HG02943 (cell line): ENCODE measurements at regions not wholly inside any gene's neighbourhood (a gene's known extent, or its start where the extent isn't known, plus 50 kb on each side); places are given as distances from the start of the nearest gene placed in this dataset.
"Not testable (repeated sequence)": the region's sequence is repeated elsewhere in the genome, so short reads cannot be mapped to it uniquely, and the experiment has no call there.

Experiments used
- ATAC-seq: cut with Tn5 transposase; IDR thresholded peaks from one replicate; pipeline ENCODE4 v1.9.1; 2021; ENCODE audit warnings: mild to moderate bottlenecking, low read depth, moderate library complexity; ENCODE audit not compliant: unreplicated experiment

DNA sequence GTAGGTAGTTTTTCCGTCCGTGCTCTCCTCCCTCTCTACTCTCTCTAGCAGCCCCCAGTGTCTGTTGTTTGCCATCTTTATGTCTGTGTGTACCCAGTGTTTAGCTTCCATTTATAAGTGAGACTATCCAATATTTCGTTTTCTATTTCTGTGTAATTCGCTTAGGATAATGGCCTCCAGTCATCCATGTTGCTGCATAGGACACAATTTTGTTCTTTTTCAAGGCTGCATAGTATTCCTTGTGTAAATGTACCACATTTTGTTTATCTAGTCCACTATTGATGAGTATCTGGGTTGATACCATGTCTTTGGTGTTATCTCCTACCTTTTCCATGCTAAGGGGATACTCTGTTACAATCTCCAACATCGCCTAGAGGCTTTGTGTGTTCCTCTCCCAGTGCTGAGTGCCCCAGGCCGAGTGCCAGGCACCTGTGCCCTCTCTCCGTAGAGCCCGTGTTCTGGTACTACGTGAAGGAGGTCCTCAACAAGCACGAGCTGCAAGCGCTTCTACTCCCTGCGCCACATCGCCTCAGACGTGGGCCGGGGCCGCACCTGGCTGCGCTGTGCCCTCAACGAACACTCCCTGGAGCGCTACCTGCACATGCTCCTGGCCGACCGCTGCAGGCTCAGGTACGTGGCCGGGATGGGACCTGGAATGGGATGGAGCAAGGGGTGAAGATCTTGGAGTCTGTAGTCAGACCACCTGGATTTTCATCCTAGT lies 51.0 kb downstream of the NPIPB11 start:
- ATAC-seq = not testable (repeated sequence)

DNA sequence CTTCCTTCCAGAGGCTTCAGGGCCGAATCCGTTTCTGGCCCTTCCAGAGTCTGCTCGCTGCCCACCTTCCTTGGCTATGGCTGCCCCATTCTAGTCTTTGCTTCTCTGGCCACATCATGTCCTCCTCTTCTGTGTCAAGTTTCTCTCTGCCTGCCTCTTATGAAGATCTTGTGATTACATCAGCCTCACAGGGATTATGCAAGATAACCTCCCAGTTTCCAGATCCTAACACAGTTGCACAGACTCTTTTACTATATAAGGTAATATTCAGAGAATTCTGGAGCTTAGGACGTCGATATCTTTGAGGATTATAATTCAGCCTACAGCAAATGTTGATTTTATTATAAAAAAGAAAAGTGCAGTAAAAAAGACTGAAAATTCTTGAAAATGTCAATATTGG lies 52.1 kb downstream of the NPIPB11 start:
- ATAC-seq = not testable (repeated sequence)

DNA sequence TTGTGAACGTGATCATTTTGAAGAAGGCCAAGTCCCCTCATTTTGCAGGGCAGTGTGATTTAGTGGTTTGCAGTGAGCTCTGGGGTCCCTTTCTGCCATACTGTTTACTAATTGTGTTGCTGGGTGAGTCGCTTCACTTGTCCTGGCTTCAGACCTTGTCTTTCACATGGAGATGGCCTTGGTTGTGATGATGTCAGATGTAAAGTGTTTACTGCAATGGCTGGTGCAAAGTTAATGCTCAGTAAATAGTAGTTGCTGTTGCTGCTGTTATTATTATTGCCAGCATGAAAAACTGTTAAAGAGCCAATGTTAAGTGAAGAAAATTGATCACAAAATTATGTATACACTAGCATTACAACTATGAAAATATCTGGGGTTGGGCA lies 53.9 kb downstream of the NPIPB11 start:
- not testable (repeated sequence) for ATAC-seq

DNA sequence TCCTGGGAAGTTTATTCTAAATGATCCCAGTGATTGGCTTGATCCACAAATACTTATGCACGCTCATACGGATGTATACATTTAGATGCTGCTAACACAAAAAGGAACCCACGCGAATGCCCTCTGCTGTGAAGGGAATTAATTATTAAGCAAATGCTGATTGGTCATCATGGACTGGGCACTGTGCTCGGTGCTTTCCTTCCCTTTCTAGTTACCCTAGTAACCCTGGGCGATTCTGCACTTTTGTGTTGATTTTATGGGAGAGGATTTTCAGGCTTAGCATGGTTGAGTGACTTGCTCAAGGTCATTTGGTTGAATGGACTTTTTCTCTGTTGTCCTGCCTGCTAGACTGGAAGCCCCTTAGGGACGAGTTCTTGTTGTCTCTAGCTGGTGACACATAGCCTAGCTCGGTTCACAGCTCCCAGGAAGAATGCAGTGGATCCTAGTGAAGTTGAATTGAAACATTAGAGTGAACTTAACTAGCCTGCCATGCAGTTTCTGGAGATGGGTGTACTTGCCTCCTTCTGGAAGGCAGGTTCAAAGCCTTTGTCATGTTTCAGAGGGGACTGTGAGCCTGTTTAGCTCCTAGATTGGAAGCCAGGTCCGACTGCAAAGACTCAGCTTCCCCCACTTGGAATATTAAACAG lies 54.4 kb downstream of the NPIPB11 start:
- not testable (repeated sequence) for ATAC-seq

DNA sequence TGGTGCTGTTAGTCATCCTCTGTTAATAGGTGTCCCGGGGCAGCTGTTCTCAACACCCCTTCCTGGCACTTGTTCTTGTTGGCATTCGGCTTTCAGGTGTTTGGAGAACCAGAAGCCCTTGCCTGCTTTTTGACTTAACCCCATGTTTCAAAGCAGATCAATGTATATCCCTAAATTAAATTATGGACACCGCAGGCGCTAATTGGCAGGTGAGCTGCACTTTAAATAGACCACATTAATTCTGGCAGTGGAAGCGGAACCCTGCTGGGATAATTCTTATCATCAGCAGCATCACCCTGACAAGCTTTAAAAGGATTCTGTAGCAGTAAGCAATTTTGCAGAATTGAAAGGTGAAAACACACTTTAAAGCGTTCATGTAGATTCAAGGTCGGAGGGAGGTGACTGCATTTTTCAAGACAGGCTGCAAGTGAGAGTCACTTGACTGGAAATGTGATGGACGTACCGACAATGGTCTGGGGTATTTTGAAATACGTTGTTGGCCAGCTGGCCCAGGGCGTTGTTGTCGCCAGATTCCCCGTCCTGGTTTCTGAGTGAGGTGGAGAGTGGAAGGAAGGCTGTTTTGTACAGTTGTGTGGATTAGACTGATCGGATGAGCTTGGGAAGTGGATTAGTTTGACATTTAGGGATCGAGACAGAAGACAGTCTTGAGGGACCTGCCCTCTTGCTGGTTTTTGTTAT lies 55.1 kb downstream of the NPIPB11 start:
- ATAC-seq = not testable (repeated sequence)

DNA sequence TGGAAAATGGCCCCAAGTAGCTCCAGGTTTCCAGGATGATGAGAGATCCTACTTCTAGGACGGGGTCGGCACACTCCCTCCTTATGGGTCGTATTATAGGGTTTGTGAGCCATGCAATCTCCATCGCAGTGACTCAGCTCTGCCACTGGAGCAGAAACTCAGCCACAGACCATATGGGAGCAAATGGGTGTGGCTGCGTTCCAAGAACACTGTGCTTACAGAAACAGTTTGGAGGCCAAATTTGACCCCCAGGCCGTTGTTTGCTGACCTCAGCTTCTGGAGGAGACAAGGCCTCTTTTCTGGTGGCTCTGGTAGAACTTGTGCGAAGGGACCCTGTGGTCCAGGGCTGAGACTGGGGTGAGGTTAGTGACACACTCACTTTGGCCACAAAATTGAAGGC lies 56.5 kb downstream of the NPIPB11 start:
- ATAC-seq = not testable (repeated sequence)

DNA sequence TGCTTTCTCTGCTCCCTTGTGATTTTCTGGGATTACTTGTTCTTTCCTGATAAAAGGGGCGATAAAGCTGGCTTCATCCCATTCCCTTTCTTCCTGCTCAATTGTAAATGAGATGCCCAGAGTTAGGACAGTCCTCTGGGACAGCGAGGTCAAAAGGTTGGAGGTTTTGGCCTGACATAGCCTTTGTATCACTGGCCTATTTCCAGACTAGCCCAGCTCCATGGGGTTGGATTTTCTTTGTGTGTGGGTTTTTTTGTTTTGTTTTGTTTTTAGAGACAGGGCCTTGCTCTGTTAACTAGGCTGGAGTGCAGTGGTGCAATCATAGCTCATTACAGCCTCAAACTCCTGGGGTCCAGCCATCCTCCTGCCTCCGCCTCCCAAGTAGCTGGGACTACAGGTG lies 57.8 kb downstream of the NPIPB11 start:
- ATAC-seq = not testable (repeated sequence)

DNA sequence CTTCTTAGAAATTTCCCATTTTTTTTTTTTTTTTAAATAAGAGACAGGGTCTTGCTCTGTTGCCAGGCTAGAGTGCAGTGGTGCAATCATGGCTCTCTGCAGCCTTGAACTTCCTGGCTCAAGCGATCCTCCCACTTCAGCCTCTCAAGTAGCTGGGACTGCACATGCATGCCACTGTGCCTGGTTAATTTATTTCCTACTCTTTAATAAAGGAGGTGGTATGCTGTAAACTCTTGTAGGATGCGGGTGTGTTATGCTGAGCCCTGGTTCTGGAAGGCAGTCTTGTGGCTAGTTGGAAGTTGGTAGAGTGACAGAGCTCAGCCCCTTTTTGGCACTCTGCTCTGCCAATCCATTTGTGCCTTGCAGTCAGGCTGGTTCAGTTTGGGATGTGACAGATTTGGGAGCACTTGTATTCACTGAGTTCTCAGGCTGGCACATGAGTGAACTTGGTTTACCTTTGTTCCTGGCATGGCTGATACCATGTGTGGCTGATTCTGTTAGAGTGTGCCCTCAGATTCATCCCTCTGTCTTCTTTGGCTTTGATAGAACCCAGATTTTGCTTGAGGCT lies 58.3 kb downstream of the NPIPB11 start:
- ATAC-seq = not testable (repeated sequence)

DNA sequence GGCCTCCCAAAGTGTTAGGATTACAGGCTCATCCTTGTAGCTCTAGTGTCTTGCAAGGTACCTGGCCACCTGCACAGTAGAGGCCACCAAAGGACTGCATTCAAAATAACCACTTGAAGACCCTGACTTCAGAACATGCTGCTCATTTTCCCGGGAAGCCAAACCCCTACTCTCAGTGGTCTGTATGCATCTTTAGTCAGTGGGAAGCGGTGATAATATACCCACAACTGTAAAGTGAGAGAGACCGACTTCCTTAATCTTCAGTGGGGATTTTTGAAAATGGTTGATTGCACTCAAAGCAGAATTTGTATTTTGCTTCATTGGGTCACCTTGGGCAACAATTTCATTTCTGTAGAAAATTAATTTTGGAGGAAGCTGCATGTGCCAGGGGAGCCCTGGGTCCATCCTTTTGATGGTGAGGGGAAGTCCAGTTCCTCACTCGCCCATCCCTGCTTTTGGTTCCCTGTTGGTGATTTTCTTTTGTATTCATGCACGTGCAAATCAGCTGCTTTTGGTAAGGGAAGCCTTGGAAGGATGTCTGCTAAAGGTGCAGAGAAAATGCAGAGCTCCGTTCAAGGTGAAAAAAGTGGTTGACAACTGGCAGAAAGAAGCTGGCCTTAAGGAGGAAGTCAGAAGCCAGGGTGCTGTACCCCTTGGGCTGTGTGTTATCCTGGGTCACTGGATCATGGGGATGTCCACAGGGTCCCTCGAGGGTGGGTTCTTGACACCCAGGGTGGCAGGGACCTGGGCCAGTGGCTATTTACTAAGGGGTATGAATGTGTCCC lies 59.5 kb downstream of the NPIPB11 start:
- not testable (repeated sequence) for ATAC-seq

DNA sequence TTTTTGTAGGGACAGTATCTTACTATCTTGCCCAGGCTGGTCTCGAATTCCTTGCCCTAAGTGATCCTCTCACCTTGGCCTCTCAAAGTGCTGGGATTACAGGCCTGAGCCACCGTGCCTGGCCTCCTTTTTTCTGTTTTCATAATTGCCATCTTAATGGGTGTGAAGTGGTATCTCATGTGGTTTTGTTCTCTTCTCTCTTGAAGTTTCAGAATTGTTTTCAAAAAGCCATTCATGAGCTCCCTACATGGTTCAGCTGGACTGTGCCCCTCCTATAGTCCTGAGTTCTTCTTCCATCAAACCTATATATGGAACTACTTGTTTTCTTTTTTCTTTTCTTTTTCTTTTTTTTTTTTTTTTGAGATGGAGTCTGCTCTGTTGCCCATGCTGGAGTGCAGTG lies 60.3 kb downstream of the NPIPB11 start:
- ATAC-seq = not testable (repeated sequence)

DNA sequence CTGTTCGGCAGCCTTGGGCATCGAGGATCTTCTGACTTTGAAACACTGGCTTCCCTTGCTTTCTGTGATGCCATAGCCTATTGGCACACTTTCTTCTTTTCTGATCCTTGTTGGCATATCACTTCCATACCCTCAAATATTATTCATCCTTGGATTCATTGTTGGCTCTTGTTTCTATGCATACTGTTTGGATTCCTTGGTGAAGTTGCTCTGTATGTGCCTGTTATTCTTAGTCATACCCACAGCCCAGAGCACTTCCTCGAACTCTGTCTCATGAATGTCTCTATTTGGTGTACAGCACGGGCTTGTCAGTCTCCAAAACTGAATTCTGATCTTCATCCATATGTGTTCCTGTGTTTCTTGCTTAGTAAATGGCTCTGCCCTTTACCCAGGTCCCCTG lies 63.6 kb downstream of the NPIPB11 start:
- not testable (repeated sequence) for ATAC-seq

DNA sequence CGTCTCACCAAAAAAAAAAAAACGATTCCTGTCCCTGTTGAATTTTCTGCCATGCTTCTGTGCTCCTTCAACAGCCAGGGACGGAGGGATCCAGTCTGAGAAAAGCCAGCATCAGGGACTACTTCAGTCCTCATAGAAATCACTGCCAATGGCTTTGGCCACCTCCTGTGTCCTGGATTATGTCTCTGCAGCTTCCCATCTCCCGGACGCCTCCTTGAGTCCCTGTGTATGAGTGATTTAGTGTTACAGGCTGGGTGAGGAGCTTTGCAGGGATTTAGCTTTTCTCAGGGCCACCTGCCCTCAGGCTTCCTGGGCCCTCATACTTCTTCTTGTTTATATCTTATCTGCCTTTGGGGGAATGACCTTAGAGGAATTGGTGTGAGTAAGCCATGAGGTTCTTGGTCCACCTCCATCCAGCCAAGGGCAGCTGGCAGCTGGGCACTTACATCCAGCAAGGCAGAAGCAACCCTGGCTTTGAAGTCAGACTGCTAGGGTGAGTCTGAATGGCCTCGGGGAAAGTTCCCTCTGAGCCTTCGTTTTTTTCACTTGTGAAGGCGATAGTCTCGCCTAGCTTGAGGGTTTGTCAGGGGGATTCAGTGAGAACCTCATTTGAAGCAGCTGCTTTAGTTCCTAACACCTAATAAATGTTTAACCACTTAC lies 65.6 kb downstream of the NPIPB11 start:
- not testable (repeated sequence) for ATAC-seq

DNA sequence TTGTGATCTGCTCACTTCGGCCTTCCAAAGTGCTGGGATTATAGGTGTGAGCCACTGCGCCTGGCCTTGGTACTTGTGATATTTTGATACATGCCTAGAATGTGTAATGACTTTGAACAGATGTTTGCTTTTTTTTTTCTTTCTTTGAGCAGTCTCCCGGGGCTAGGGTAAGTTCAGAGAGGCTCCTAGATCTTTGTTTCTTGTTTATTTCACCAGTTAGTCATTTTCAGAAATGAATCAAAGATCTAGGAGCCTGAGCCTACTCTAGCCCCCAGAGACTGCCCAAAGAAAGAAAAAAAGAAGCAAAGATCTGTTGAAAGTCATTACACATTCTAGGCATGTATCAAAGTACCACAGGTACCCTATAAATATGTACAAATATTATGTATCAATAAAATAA lies 66.3 kb downstream of the NPIPB11 start:
- not testable (repeated sequence) for ATAC-seq

DNA sequence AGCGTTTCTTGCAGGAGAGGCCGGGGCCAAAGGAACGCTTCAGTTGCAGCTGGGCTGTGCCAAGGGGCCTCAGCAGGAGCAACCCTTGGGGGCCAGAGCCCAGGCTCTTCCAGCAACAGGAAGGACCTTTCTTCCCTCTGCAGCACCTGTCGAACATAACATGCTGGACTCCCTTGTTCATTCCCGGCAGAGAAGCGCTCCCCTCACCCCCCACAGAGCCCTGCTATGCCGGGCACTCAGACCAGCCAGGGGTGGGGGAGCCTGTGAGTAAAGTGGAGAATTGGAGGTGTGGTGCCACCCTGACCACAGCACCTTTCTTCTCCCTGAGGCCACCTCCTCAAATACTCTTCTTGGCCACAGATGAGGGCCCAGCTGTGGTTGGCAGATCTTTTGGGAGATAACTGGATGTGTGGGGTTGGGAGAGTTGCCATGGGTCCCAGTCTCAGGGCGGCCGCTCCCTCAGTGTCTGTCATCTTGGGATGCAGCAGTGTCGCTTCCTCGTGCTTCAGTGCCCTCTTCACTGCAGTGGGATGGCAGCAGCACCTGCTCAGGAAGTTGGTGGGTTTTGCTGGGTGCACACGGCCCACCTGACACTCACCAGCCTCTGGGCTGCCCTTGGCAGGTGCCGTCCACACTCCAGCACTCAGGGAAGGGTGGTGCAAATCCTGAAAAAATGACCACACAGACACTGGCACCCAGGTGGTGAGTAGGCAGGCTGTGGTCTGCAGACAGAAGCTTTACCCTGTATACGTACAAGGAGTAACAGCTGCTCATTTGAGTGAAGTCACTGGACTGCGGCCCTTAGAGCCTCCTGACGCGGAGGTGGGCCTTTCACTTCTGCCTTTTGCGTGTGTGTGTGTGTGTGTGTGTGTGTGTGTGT lies 67.5 kb downstream of the NPIPB11 start:
- peak; percentile 76 for ATAC-seq

DNA sequence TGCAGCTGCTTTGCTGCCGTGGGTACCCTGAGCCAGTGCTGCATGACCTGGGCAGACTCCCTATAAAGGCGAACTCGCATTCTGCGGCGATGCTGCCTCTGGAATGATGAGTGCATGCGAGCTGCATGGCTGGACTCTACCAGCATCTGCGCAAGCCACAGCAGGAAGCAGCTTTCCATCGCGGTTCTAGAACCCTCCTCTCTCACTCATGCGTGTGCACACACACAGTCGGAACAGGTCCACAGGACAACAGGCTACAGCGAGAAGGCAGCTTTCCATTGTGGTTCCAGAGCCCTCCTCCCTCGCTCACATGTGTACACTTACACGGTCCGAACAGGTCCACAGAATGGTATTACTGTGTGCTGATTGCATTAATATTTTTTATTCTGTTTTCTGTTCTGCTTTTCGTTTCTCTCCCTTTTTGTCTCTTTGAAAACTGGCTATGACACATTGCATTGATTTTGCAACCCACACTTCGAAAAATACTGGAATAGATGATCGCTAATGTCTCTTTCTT lies 69.1 kb downstream of the NPIPB11 start:
- not testable (repeated sequence) for ATAC-seq

DNA sequence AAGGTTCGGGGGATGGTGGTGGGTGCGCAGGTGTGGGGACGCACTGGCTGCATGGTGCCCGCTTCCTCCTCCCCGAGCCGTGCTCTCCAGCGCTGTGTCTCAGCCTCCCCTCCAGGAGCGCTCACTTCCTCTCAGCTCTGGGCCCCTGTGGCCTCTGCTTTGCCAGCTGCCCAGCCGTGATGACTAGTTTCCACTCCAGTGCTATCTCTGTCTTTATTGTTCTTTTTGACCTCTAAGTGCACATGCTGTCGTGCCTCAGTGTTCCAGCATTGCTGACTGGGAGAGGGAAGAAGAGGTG lies 71.0 kb downstream of the NPIPB11 start:
- ATAC-seq = not testable (repeated sequence)

DNA sequence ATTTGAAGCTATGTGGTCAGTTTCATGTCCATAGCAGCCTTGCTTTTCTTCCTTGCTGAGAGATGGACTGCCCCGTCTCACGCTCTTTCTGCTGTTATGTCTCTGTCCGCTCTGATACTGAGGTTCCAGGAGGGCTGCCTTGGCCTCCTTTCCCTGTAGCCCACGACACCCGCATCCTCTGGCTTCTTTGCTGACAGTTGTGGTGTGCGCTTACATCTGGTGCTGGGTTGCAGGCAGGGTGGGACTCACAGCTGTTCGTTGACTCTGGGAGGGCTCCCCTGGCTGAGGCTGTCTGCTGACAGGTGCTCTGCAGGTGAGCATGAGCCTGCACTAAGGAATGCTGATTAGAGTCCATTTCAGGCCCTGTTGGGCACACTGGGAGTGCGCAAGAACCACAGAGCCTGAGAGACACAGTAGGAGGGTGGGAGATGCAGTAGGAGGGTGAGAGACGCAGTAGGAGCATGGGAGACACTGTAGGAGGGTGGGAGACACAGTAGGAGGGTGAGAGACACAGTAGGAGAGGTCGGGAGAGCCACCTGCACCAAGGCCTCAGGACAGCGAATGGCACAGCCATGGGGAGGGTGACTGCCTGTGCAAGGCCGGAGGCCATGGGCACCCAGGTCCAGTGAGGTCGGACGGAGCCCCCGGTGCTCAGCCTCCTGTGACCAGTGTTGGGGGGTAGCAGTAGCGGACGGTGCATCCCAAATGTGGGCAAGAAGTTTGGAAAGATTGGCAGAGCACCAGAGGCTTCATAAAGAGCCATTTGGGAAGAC lies 71.5 kb downstream of the NPIPB11 start:
- ATAC-seq = not testable (repeated sequence)

DNA sequence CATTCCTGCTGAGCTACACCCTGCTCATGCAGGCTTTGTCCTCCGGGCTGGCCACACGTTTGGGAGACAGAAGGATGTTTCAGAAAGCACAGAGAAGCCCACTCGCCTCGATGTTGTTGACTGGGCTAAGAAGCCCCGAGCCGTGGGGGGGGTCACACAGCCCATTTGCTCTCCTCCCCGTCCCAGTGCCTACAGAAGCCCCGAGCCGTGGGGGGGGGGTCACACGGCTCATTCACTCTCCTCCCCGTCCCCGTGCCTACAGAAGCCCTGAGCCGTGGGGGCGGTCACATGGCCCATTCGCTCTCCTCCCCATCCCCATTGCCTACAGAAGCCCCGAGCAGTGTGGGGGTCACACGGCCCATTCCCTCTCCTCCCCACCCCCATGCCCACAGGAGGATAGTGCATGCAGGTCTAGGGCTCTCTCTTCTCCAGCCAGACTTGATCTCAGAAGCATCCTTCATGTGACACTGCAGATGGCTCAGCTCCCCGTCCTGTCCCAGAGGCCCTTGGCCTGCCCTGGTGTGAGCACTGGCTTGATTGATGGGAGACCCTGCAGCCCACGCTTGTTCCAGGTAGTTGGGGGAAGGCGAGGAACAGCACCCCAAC lies 72.9 kb downstream of the NPIPB11 start:
- ATAC-seq = not testable (repeated sequence)
